Body of pancreas (tissue), 4 donors: ENCODE measurements at regions not wholly inside any gene's neighbourhood (a gene's known extent, or its start where the extent isn't known, plus 50 kb on each side); places are given as distances from the start of the nearest gene placed in this dataset.

Source experiments
- ATAC-seq: fragments of 150-250 bp; one replicate; pipeline ENCODE4 v1.9.1; 2016
- DNase-seq, 4 donors: peaks; one replicate each; pipeline ENCODE4 v3.0.0-alpha.2; 2019
- H3K27ac ChIP-seq, 4 donors: fragments of 200-600 bp; sonication (generic); 1 replicate in 3 of 4; 2 replicates in 1 of 4; pipeline versions ENCODE4 v1.5.1 to v1.6.1; 2016 to 2019; ENCODE audit warnings: mild to moderate bottlenecking in 1 of 4, mixed read lengths in 1 of 4, moderate library complexity in 1 of 4
- H3K27me3 ChIP-seq, 2 donors: fragments of 200-600 bp; sonication (generic); one replicate each; pipeline ENCODE4 v1.6.0; 2016; ENCODE audit warnings: mild to moderate bottlenecking in 1 of 2
- H3K36me3 ChIP-seq, 2 donors: fragments of 200-600 bp; sonication (generic); replicated peaks in 1 of 2; 2 replicates each; pipeline ENCODE4 v1.5.1; 2016; ENCODE audit warnings: low read depth in 2 of 2; ENCODE audit not compliant: insufficient read depth in 1 of 2
- H3K4me1 ChIP-seq: fragments of 200-600 bp; sonication (generic); one replicate; pipeline ENCODE4 v1.6.0; 2016
- H3K4me3 ChIP-seq, 2 donors: fragments of 200-600 bp; sonication (generic); 1 replicate in 1 of 2; 2 replicates in 1 of 2; pipeline ENCODE4 v1.5.1; 2016 to 2019
- H3K9me3 ChIP-seq, 3 donors: fragments of 200-600 bp; sonication (generic); 1 replicate in 2 of 3; 2 replicates in 1 of 3; pipeline ENCODE4 v1.5.1; 2016
- CTCF ChIP-seq, 7 experiments: fragments of 450-650 bp in 4 of 7; fragments of 200-600 bp in 3 of 7; sonication (generic) in 3 of 7; IDR thresholded peaks; one replicate each; pipeline ENCODE4 v1.5.1; 2016 to 2019; ENCODE audit warnings: antibody characterized with exemption in 7 of 7
- POLR2A ChIP-seq, 3 donors: fragments of 450-650 bp; IDR thresholded peaks; one replicate each; pipeline ENCODE4 v1.6.1; 2016; ENCODE audit warnings: antibody characterized with exemption in 3 of 3, mild to moderate bottlenecking in 2 of 3
- WGBS, 2 donors: methylation state at CpG; one replicate each; pipeline ENCODE4 v1.1.5; 2017; 5-methylcytosine and 5-hydroxymethylcytosine counted together
- intact Hi-C: fragments of 100-400 bp; cut with DNase I; formaldehyde crosslinking; loops from one replicate; pipeline ENCODE4 v1.15.1; 2023

GRCh38 chr9:104240890-104241289 lies 146.8 kb downstream of the SMC2 start:
- TF ChIP-seq CTCF (IDR thresholded peaks at IDR 0.05) (no peak), POLR2A (IDR thresholded peaks at IDR 0.05) (no peak)
- no peaks in the 10 kb centered on the region for H3K36me3 ChIP-seq
- no peak for ATAC-seq
- intact Hi-C loops = no loop called here
- DNase-seq = no peak
- no peak overlapping the region for H3K4me3 ChIP-seq
- H3K27me3 ChIP-seq = no peaks in the 10 kb centered on the region
- 86 to 90% methylated on average over 2 of the region's 2 CpGs for WGBS, 2 donors
- H3K27ac ChIP-seq = no peak overlapping the region
- no peaks in the 10 kb centered on the region for H3K9me3 ChIP-seq
- H3K4me1 ChIP-seq = no peaks in the 10 kb centered on the region

- TF ChIP-seq CTCF (IDR thresholded peaks at IDR 0.05) (no peak), POLR2A (IDR thresholded peaks at IDR 0.05) (no peak)
- Histone ChIP-seq H3K36me3 (no peaks in the 10 kb centered on the region), H3K4me3 (no peak overlapping the region), H3K4me1 (no peaks in the 10 kb centered on the region), H3K27ac (no peak overlapping the region), H3K27me3 (no peaks in the 10 kb centered on the region), H3K9me3 (no peaks in the 10 kb centered on the region)
- DNase-seq (no peak), ATAC-seq (no peak)
- intact Hi-C loops = no loop called here
- WGBS, 2 donors = 73 to 86% methylated on average over 1 of the region's 1 CpG
Observed at GRCh38 chr9:104245925-104246324, 151.8 kb downstream of the SMC2 start.

- Histone ChIP-seq H3K9me3 (no peaks in the 10 kb centered on the region), H3K36me3 (no peaks in the 10 kb centered on the region), H3K4me1 (no peaks in the 10 kb centered on the region), H3K27ac (no peak overlapping the region), H3K27me3 (no peaks in the 10 kb centered on the region), H3K4me3 (no peak overlapping the region)
- WGBS, 2 donors = 88 to 94% methylated on average over 3 of the region's 3 CpGs
- ATAC-seq = no peak
- TF ChIP-seq POLR2A (IDR thresholded peaks at IDR 0.05) (no peak), CTCF (IDR thresholded peaks at IDR 0.05) (no peak)
- intact Hi-C loops = no loop called here
- DNase-seq = no peak
Observed at GRCh38 chr9:104247899-104248460, 153.9 kb downstream of the SMC2 start.

- no peaks in the 10 kb centered on the region for H3K4me1 ChIP-seq
- intact Hi-C loops = no loop called here
- no peak for DNase-seq
Observed at GRCh38 chr9:104256031-104256695, 162.1 kb downstream of the SMC2 start.

More at GRCh38 chr9:104256031-104256695, 162.1 kb downstream of the SMC2 start:
- no peak for TF ChIP-seq CTCF (IDR thresholded peaks at IDR 0.05)
- TF ChIP-seq POLR2A (IDR thresholded peaks at IDR 0.05) = no peak
- Histone ChIP-seq H3K27ac (no peak overlapping the region), H3K4me3 (no peak overlapping the region), H3K9me3 (peaks cover 0 to 6% (median 0%) of the 10 kb centered on the region in 3 donors), H3K36me3 (no peaks in the 10 kb centered on the region), H3K27me3 (no peaks in the 10 kb centered on the region)
- WGBS, 2 donors = 74 to 79% methylated on average over 3 of the region's 3 CpGs
- ATAC-seq = no peak
